GM21381 (cell line): ENCODE measurements at regions not wholly inside any gene's neighbourhood (a gene's known extent, or its start where the extent isn't known, plus 50 kb on each side); places are given as distances from the start of the nearest gene placed in this dataset.

Experiments
- ATAC-seq: cut with Tn5 transposase; IDR thresholded peaks from one replicate; pipeline ENCODE4 v1.9.1; 2021; ENCODE audit warnings: mild to moderate bottlenecking, moderate library complexity; ENCODE audit not compliant: unreplicated experiment

- ATAC-seq = no peak
These were observed 216.3 kb upstream of the ITGA4 start for GRCh38 chr2:181240844-181241243.

GRCh38 chr2:181241366-181241765 is 215.8 kb upstream of the ITGA4 start:
- no peak for ATAC-seq

GRCh38 chr2:181241797-181242196 is 215.4 kb upstream of the ITGA4 start:
- ATAC-seq = peak; percentile 83

GRCh38 chr2:181242262-181242661 is 214.9 kb upstream of the ITGA4 start:
- ATAC-seq = no peak

- ATAC-seq = no peak
These were observed 213.9 kb upstream of the ITGA4 start for GRCh38 chr2:181243319-181243718.

GRCh38 chr2:181250691-181251090 is 206.5 kb upstream of the ITGA4 start:
- ATAC-seq = no peak

GRCh38 chr2:181252262-181253148 is 204.7 kb upstream of the ITGA4 start:
- no peak for ATAC-seq

GRCh38 chr2:181253438-181253837 is 203.7 kb upstream of the ITGA4 start:
- ATAC-seq = no peak

- ATAC-seq = no peak
These were observed 201.5 kb upstream of the ITGA4 start for GRCh38 chr2:181255651-181256050.

- no peak for ATAC-seq
These were observed 198.5 kb upstream of the ITGA4 start for GRCh38 chr2:181258720-181259119.

GRCh38 chr2:181262782-181263181 is 194.4 kb upstream of the ITGA4 start:
- no peak for ATAC-seq

GRCh38 chr2:181264001-181264400 is 193.2 kb upstream of the ITGA4 start:
- ATAC-seq = no peak

GRCh38 chr2:181264441-181264840 is 192.7 kb upstream of the ITGA4 start:
- ATAC-seq = no peak

- ATAC-seq = no peak
These were observed 190.6 kb upstream of the ITGA4 start for GRCh38 chr2:181266614-181267013.

- peak; percentile 63 for ATAC-seq
These were observed 188.9 kb upstream of the ITGA4 start for GRCh38 chr2:181268174-181268867.

GRCh38 chr2:181273986-181274385 is 183.2 kb upstream of the ITGA4 start:
- ATAC-seq = no peak

GRCh38 chr2:181275643-181276070 is 181.5 kb upstream of the ITGA4 start:
- no peak for ATAC-seq

- ATAC-seq = no peak
These were observed 175.9 kb upstream of the ITGA4 start for GRCh38 chr2:181281206-181281832.

GRCh38 chr2:181285116-181285515 is 172.1 kb upstream of the ITGA4 start:
- ATAC-seq = no peak

GRCh38 chr2:181289698-181290097 is 167.5 kb upstream of the ITGA4 start:
- no peak for ATAC-seq

GRCh38 chr2:181290182-181290581 is 167.0 kb upstream of the ITGA4 start:
- no peak for ATAC-seq

GRCh38 chr2:181294979-181295378 is 162.2 kb upstream of the ITGA4 start:
- no peak for ATAC-seq
